ENCODE measurements at regions not wholly inside any gene's neighbourhood (a gene's known extent, or its start where the extent isn't known, plus 50 kb on each side); places are given as distances from the start of the nearest gene placed in this dataset.

GRCh38 chr14:56733396-56733795, 76.9 kb downstream of the OTX2 start:
- Histone ChIP-seq H3K9me3 (ENCODE audit: control insufficient read depth, insufficient read depth, low read depth, low read length) (no peaks in the 10 kb centered on the region), H3K4me1 (ENCODE audit: control insufficient read depth, insufficient read depth, low read length) (0 out of 2 replicates have a peak, but pooled peaks cover 3% of the 10 kb centered on the region), H3K4me3 (ENCODE audit: low read depth, low read length) (no peak overlapping the region), H3K27ac (ENCODE audit: extremely low read depth, low read depth, low read length) (no peak overlapping the region), H3K36me3 (ENCODE audit: control insufficient read depth in 2 of 2, insufficient read depth in 1 of 2, low read length in 2 of 2) (no peaks in the 10 kb centered on the region)
- POLR2A ChIA-PET, result no interaction called here
- CTCF ChIA-PET, result no interaction called here
- TF ChIP-seq YY2 (tag by site-specific recombination; IDR thresholded peaks at IDR 0.05), result no peak
- TF ChIP-seq MYNN (tag by site-specific recombination; IDR thresholded peaks at IDR 0.05; ENCODE audit: borderline replicate concordance), result no peak
- TF ChIP-seq ZNF561 (tag by site-specific recombination; IDR thresholded peaks at IDR 0.05; ENCODE audit: borderline replicate concordance), result no peak
- no peak for TF ChIP-seq SP3 (tag by site-specific recombination; IDR thresholded peaks at IDR 0.05)
- no peak for TF ChIP-seq ZNF830 (tag by site-specific recombination; IDR thresholded peaks at IDR 0.05; ENCODE audit: low read depth)

- TF ChIP-seq ZNF701 (tag by site-specific recombination; IDR thresholded peaks at IDR 0.05), result no peak
- no peak for TF ChIP-seq BCL11B (tag by site-specific recombination; IDR thresholded peaks at IDR 0.05; ENCODE audit: low read depth)
- TF ChIP-seq ZNF623 (tag by site-specific recombination; IDR thresholded peaks at IDR 0.05), result no peak
- TF ChIP-seq ZBTB48 (tag by site-specific recombination; IDR thresholded peaks at IDR 0.05), result no peak
- no peak for TF ChIP-seq ZNF423 (tag by site-specific recombination; IDR thresholded peaks at IDR 0.05)
- CTCF ChIA-PET, result no interaction called here
- POLR2A ChIA-PET, result no interaction called here
- Histone ChIP-seq H3K9me3 (ENCODE audit: control insufficient read depth, insufficient read depth, low read depth, low read length) (no peaks in the 10 kb centered on the region), H3K36me3 (ENCODE audit: control insufficient read depth in 2 of 2, insufficient read depth in 1 of 2, low read length in 2 of 2) (no peaks in the 10 kb centered on the region), H3K27ac (ENCODE audit: extremely low read depth, low read depth, low read length) (no peak overlapping the region), H3K4me3 (ENCODE audit: low read depth, low read length) (no peak overlapping the region), H3K4me1 (ENCODE audit: control insufficient read depth, insufficient read depth, low read length) (0 out of 2 replicates have a peak, but pooled peaks cover 3% of the 10 kb centered on the region)
These were observed 79.1 kb downstream of the OTX2 start for GRCh38 chr14:56731187-56731586.

GRCh38 chr14:56730538-56731145, 79.6 kb downstream of the OTX2 start:
- CTCF ChIA-PET, result interaction anchor here (0.6 kb wide), 1 partner anchor 598 kb away, joined by 3 read pairs; no protein-coding TSS in a partner anchor
- no peak overlapping the region for H3K4me3 ChIP-seq (ENCODE audit: low read depth, low read length)
- H3K4me1 ChIP-seq (ENCODE audit: control insufficient read depth, insufficient read depth, low read length), result 0 out of 2 replicates have a peak, but pooled peaks cover 3% of the 10 kb centered on the region
- H3K9me3 ChIP-seq (ENCODE audit: control insufficient read depth, insufficient read depth, low read depth, low read length), result no peaks in the 10 kb centered on the region
- H3K27ac ChIP-seq (ENCODE audit: extremely low read depth, low read depth, low read length), result no peak overlapping the region
- POLR2A ChIA-PET, result interaction anchor here (0.6 kb wide), 1 partner anchor 1292 kb away, joined by 4 read pairs; no protein-coding TSS in a partner anchor
- H3K36me3 ChIP-seq (ENCODE audit: control insufficient read depth in 2 of 2, insufficient read depth in 1 of 2, low read length in 2 of 2), result no peaks in the 10 kb centered on the region
- TF ChIP-seq ZNF623 (tag by site-specific recombination; IDR thresholded peaks at IDR 0.05), result no peak
- no peak for TF ChIP-seq FEZF1 (tag by site-specific recombination; IDR thresholded peaks at IDR 0.05)
- TF ChIP-seq ZNF266 (tag by site-specific recombination; IDR thresholded peaks at IDR 0.05; ENCODE audit: low read depth), result no peak
- no peak for TF ChIP-seq ZNF513 (tag by site-specific recombination; IDR thresholded peaks at IDR 0.05)

GRCh38 chr14:56724013-56724412, 86.3 kb downstream of the OTX2 start:
- Histone ChIP-seq H3K9me3 (ENCODE audit: control insufficient read depth, insufficient read depth, low read depth, low read length) (no peaks in the 10 kb centered on the region), H3K4me3 (ENCODE audit: low read depth, low read length) (no peak overlapping the region), H3K4me1 (ENCODE audit: control insufficient read depth, insufficient read depth, low read length) (no peaks in the 10 kb centered on the region), H3K36me3 (ENCODE audit: control insufficient read depth in 2 of 2, insufficient read depth in 1 of 2, low read length in 2 of 2) (no peaks in the 10 kb centered on the region), H3K27ac (ENCODE audit: extremely low read depth, low read depth, low read length) (no peak overlapping the region)
- ChIA-PET POLR2A (no interaction called here), CTCF (no interaction called here)
- TF ChIP-seq ZNF10 (tag by site-specific recombination; IDR thresholded peaks at IDR 0.05) (no peak), ZFHX2 (tag by site-specific recombination; conservative IDR thresholded peaks at IDR 0.05) (no peak), ZNF488 (tag by site-specific recombination; IDR thresholded peaks at IDR 0.05) (no peak), ZBTB26 (tag by site-specific recombination; optimal IDR thresholded peaks at IDR 0.05) (no peak), KLF9 (tag by site-specific recombination; IDR thresholded peaks at IDR 0.05; ENCODE audit: low read depth) (no peak), SALL2 (tag by site-specific recombination; IDR thresholded peaks at IDR 0.05; ENCODE audit: borderline replicate concordance) (no peak), KLF17 (tag by site-specific recombination; IDR thresholded peaks at IDR 0.05) (no peak), ZNF555 (tag by site-specific recombination; conservative IDR thresholded peaks at IDR 0.05) (no peak), ZNF426 (tag by site-specific recombination; IDR thresholded peaks at IDR 0.05) (no peak), ATF2 (tag by site-specific recombination; IDR thresholded peaks at IDR 0.05; ENCODE audit: low read depth) (no peak)

Data from HEK293 (cell line).